Skeletal muscle tissue (tissue), 3 donors: ENCODE measurements at regions not wholly inside any gene's neighbourhood (a gene's known extent, or its start where the extent isn't known, plus 50 kb on each side); places are given as distances from the start of the nearest gene placed in this dataset.
"Not testable (repeated sequence)": the region's sequence is repeated elsewhere in the genome, so short reads cannot be mapped to it uniquely, and the experiment has no call there.

Experiments
- H3K27ac ChIP-seq: one replicate; pipeline ENCODE4 v1.7.0; 2013; ENCODE audit warnings: mild to moderate bottlenecking, low read depth, low read length, inconsistent platforms
- H3K27me3 ChIP-seq, 3 donors: one replicate each; pipeline ENCODE4 v1.7.0; 2013; ENCODE audit warnings: low read length in 3 of 3; ENCODE audit not compliant: control insufficient read depth in 3 of 3, insufficient read depth in 3 of 3
- H3K36me3 ChIP-seq, 3 donors: one replicate each; pipeline ENCODE4 v1.7.0; 2013; ENCODE audit warnings: low read length in 3 of 3; ENCODE audit not compliant: control insufficient read depth in 3 of 3, insufficient read depth in 3 of 3
- H3K4me1 ChIP-seq, 3 donors: one replicate each; pipeline ENCODE4 v1.7.0; 2013; ENCODE audit warnings: low read length in 3 of 3, mild to moderate bottlenecking in 3 of 3; ENCODE audit not compliant: control insufficient read depth in 3 of 3, insufficient read depth in 3 of 3
- H3K4me3 ChIP-seq, 3 donors: one replicate each; pipeline ENCODE4 v1.7.0; 2013; ENCODE audit warnings: low read length in 3 of 3
- H3K9ac ChIP-seq, 3 donors: one replicate each; pipeline ENCODE4 v1.7.0; 2013; ENCODE audit warnings: low read length in 3 of 3, mild to moderate bottlenecking in 3 of 3, moderate library complexity in 2 of 3, low read depth in 1 of 3
- H3K9me3 ChIP-seq, 3 donors: one replicate each; pipeline ENCODE4 v1.7.0; 2013; ENCODE audit warnings: low read length in 3 of 3; ENCODE audit not compliant: control insufficient read depth in 3 of 3
- donor health status: Osteomylitis.

DNA sequence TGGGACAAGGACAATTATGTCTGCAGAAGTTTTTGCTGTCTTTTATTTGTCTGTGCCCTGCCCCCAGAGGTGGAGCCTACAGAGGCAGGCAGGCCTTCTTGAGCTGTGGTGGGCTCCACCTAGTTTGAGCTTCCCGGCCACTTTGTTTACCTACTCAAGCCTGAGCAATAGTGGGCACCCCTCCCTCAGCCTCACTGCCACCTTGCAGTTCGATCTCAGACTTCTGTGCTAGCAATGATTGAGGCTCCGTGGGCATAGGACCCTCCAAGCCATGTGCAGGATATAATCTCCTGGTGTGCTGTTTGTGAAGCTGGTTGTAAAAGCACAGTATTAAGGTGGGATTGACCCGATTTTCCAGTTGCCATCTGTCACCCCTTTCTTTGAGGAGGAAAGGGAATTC is 3933.4 kb upstream of the OR11H1 start:
- H3K27ac ChIP-seq, H3K4me1 ChIP-seq, H3K36me3 ChIP-seq, H3K27me3 ChIP-seq, H3K9me3 ChIP-seq, H3K4me3 ChIP-seq, H3K9ac ChIP-seq: not testable (repeated sequence)

DNA sequence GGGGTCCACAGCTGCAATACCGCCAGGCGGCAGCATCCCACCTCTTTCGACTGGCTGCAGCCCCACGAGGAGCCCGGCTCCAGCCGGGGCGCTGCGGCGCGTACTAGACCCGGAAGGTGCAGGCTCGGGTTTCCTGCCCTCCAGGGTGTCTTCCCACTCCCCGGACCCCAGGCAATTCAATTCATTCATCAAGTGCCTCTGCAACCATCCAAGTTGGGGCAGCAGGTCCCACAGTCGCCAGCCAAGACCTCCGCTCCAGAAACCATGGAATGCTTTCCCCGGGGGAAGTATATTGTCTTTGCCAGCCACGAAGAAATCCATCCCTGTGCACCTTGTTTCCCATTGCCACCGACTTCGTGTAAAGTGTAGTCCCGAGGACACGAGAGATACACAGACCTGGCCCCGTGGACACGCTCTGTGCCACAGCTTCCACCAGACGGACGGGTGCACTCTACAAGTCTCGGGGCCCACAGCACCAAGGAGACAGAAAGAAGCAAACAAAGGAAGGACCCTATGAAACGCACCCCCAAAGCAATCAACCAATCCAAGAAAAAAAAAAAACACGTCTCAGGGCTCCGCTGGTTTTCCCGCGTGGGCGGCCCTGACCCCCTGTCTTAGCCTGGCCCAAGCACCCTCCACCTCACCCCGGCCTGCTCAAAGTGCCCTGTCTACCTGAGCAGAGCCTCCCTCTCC is 3930.2 kb upstream of the OR11H1 start:
- H3K4me3 ChIP-seq, H3K36me3 ChIP-seq, H3K9me3 ChIP-seq, H3K27me3 ChIP-seq, H3K27ac ChIP-seq, H3K9ac ChIP-seq, H3K4me1 ChIP-seq: not testable (repeated sequence)

DNA sequence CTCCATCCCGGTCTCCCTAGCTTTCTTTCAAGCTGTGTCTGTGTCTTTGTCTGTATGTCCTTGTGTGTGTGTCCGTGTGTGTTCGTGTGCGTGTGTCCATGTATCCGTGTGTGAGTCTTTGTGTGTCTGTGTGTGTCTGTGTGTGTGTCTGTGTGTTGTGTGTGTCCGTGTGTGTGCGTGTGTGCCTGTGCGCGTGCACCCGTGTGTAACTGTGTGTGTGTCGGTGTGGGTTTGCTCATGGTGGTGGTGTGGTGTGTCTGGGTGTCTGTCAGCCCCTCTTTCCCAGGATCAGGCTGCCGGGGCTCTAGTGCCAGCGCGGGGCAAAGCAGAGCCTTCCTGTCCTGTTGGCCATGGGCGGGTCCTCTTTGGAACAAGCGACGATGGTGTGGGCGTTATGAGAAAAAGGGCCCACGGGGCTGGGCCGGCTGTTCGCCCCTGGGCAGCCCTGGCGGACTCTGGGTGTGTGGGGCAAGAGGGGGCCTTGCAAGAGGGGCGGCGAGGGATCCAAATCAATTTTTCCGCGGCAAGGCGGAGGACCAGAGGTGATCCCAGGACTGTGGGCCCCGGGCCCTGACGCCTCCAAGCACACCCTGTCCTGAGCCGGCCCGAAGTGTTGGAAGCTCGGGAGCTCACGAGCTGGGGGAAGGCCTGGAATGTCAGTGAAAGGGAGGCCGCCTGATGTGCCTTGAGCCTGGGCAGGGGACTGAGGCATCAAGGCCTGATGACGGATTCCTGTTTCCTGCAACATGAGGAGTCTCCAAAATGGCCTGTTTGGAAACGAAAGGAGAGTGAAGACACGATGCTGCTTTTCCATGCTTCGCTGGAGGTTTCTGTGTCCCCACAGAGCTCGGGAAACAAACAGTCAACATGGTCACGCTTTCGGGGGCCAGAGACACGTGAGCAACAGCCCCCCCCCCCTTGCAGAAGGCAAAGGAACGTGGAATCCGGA is 3929.2 kb upstream of the OR11H1 start:
- Histone ChIP-seq H3K9me3 (peaks cover 2 to 4% (median 3%) of the 10 kb centered on the region in 3 donors), H3K4me1 (no peaks in the 10 kb centered on the region), H3K4me3 (no peak overlapping the region), H3K27ac (no peak overlapping the region), H3K36me3 (no peaks in the 10 kb centered on the region), H3K27me3 (no peaks in the 10 kb centered on the region), H3K9ac (no peak overlapping the region)

DNA sequence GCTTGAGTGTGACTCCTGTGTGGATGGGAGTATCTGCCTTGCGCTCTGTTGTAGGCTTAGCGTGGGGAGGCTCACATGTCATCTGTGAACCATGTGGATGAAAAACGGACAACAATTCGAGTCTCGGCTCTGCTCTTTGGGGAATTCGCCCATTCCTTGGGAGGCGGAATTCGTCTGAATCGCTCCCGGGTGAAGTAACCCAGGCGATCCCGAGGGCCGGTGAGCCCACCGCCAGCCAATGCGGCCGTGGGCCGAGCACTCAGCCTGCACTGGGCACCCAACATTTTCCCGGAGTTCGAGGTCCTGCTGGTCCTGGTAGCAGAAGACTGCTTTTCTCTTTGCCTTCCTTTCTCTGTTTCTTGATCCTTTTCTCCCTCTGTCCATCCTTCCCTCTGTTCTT is 3928.5 kb upstream of the OR11H1 start:
- H3K4me3 ChIP-seq, H3K9ac ChIP-seq, H3K27me3 ChIP-seq, H3K27ac ChIP-seq, H3K9me3 ChIP-seq, H3K4me1 ChIP-seq, H3K36me3 ChIP-seq: not testable (repeated sequence)

DNA sequence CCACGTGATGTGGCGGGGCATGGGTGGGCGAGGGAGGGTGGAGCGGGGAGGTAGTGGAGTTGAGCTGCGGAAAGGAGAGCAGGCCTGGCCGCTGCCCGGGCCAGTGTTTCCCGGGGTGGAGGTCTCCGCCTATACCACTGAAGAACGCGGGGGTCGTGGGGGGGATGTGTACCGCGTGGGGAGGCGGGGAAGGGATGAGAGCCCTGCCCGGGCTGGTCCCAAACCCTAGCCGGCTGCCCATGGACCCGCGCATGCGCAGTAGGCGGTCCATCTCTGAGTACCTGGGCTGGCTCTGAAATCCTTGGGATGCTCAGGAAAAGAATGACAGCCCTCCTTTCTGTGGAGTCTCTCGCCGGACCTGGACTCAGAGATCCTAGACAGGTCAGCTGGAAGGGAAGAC is 3927.8 kb upstream of the OR11H1 start:
- H3K9me3 ChIP-seq: not testable (repeated sequence)

DNA sequence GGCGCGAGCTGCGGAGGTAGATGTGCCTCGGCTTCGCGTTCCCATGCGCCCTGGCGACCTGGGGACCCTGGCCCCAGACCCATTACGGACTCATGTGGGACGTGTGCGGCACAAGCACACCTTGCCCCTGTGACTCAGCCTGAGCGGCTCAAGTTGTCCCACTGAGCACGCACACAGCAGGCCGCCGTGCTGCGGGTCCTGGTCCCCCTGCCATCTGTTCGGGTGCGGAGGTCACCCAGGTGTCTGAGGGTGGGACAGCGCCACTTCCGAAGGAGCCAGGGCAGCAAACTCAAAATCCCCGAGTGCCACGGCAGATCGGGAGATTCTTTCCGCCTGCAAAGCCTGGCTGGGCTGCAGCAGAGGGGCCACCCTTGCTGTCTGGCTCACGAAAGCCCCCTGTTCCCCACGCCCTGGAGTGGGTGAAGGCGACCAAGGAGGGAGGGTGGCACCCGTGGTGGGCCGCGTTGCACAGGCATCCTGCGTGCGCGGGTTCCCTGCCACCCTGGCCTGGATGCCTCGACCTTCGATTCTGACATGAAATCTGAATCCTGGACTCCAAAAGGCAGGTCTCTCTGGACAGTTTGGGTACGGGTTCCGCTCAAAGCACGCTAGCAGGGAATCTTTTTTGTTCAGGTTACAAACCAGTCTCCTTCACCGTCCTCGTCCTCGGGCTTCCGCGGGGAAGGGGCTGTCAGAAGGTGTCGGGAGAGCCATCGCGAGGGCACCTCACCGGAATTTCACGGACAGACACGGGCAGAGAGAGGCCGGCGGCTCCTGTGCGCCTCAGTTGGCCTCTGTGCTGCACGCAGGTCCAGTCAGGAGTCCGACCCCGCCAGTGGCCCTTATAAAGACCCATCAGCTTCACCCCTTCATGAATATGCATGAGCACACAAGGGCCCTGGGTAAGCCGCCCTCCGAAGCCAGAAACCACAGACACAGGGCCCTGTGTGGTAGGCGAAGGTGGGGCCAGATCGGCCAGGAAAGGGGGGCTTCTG is 3926.8 kb upstream of the OR11H1 start:
- H3K27me3 ChIP-seq, H3K36me3 ChIP-seq, H3K4me3 ChIP-seq, H3K9me3 ChIP-seq, H3K27ac ChIP-seq, H3K9ac ChIP-seq, H3K4me1 ChIP-seq: not testable (repeated sequence)

More for the DNA sequence above, 3927.8 kb upstream of the OR11H1 start:
- not testable (repeated sequence) for H3K36me3 ChIP-seq, H3K27ac ChIP-seq, H3K4me1 ChIP-seq, H3K9ac ChIP-seq, H3K27me3 ChIP-seq, H3K4me3 ChIP-seq

DNA sequence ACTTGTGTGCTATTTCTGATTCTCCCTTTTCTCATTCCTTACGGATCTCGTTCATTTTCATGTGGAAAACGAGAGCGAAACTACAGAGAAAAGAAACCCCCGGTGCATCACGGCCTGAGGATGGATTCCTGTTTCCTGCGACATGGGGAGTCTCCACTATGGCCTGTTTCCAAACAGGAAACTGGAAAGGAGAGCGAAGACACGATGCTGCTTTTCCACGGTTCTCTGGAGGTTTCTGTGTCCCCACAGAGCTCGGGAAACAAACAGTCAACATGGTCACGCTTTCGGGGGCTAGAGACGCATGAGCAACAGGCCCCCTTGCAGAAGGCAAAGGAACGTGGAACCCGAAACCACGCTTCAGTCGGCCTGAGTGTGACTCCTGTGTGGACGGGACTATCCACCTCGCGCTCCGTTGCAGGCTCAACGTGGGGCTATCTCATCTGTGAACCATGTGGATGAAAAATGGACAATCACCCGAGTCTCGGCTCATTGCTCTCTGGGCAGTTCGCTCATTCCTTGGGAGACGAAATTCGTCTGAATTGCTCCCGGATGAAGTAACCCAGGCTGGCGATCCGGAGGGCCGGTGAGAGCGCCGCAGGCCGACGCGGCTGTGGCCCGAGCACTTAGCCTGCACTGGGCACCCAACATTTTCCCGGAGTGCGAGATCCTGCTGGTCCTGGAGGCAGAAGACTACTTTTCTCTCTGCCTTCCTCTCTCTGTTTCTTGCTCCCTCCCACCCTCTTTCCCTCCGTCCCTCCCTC is 3923.2 kb upstream of the OR11H1 start:
- H3K4me3 ChIP-seq, H3K27ac ChIP-seq, H3K4me1 ChIP-seq, H3K36me3 ChIP-seq, H3K27me3 ChIP-seq, H3K9me3 ChIP-seq, H3K9ac ChIP-seq: not testable (repeated sequence)

DNA sequence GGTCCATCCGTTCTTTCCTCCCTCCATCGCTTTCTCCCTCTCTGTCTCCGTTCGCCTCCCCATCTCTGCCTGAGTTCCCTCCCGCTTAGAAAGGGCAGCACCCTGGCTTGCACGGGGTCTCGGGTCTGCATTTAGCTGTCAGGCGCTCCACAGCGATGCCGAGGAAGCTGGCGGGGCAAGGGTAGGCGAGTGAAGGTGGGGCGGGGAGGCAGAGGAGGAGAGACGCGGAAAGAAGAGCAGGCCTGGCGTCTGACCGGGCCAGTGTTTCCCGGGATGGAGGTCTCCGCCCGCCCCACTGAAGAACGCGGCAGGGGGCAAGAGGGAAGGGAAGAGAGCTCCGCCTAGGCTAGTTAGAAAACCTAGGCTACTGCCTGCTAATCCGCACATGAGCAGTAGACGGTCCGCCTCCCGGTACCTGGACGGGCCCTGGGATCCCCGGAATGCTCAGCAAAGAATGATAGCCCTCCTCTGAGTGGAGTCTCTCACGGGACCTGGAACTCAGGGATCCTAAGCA is 3922.5 kb upstream of the OR11H1 start:
- no peaks in the 10 kb centered on the region for H3K27me3 ChIP-seq
- H3K4me3 ChIP-seq: no peak overlapping the region
- H3K36me3 ChIP-seq: no peaks in the 10 kb centered on the region
- no peak overlapping the region for H3K27ac ChIP-seq
- no peak overlapping the region for H3K9ac ChIP-seq
- H3K4me1 ChIP-seq: no peaks in the 10 kb centered on the region
- H3K9me3 ChIP-seq: no peaks in the 10 kb centered on the region
